Renal cortical epithelial cell (primary cell): ENCODE measurements at regions not wholly inside any gene's neighbourhood (a gene's known extent, or its start where the extent isn't known, plus 50 kb on each side); places are given as distances from the start of the nearest gene placed in this dataset.
"Not testable (repeated sequence)": the region's sequence is repeated elsewhere in the genome, so short reads cannot be mapped to it uniquely, and the experiment has no call there.

Source experiments
- DNase-seq: peaks from one replicate; pipeline ENCODE4 v3.0.0-alpha.2; 2011; ENCODE audit warnings: low read depth

- no peak for DNase-seq
These were observed 50.7 kb upstream of the EDARADD start for GRCh38 chr1:236343246-236343870.

GRCh38 chr1:236342403-236343245 is 51.5 kb upstream of the EDARADD start:
- no peak for DNase-seq

GRCh38 chr1:236341298-236341697 is 52.8 kb upstream of the EDARADD start:
- no peak for DNase-seq

GRCh38 chr1:236338096-236338495 is 56.0 kb upstream of the EDARADD start:
- peak; percentile 49 for DNase-seq

- no peak for DNase-seq
These were observed 54.3 kb upstream of the ERO1B start for GRCh38 chr1:236336084-236336483.

GRCh38 chr1:236335633-236336032 is 53.9 kb upstream of the ERO1B start:
- not testable (repeated sequence) for DNase-seq

- DNase-seq: peak; percentile 7
These were observed 53.3 kb upstream of the ERO1B start for GRCh38 chr1:236334893-236335545.

GRCh38 chr1:236332092-236332758 is 50.5 kb upstream of the ERO1B start:
- DNase-seq: no peak
